ENCODE measurements at regions not wholly inside any gene's neighbourhood (a gene's known extent, or its start where the extent isn't known, plus 50 kb on each side); places are given as distances from the start of the nearest gene placed in this dataset.
A peak's percentile ranks its signal among the peaks of the same experiment; 100 is the strongest.

DNA sequence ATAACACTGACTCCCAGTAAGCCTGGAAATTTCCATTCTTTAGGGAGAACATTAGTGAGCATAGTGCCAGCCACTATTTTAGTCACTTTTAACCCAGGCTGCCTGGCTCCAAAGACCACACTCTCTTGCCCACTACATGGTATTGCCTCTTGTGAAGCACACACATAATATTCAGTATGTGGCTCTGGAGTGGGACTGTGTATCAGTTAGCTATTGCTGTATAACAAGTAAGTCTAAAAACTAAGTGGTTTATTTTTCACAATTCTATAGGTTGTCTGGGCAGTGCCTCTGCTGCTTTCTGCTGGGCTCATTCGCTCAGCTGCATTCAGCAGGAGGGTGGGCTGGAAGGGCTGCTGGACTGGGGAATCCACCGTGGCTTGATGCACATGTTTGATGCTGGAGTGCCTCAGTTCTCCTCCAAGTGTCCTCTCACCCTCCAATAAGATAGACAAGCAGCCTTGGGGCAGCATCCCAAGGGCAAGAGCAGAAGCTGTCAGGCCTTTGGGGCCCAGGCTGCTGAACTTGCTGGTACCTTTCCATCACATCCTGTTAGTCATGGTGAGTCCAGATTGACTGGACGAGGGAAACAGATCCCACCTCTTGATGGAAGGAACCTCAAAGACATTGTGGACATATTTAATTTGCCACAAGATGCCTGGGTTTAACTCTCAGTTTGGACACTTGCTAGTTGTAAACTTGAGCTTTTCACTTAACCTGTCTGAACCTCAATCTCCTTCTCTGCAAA is 66.6 kb upstream of the TLE3 start:
- no peak for DNase-seq

DNA sequence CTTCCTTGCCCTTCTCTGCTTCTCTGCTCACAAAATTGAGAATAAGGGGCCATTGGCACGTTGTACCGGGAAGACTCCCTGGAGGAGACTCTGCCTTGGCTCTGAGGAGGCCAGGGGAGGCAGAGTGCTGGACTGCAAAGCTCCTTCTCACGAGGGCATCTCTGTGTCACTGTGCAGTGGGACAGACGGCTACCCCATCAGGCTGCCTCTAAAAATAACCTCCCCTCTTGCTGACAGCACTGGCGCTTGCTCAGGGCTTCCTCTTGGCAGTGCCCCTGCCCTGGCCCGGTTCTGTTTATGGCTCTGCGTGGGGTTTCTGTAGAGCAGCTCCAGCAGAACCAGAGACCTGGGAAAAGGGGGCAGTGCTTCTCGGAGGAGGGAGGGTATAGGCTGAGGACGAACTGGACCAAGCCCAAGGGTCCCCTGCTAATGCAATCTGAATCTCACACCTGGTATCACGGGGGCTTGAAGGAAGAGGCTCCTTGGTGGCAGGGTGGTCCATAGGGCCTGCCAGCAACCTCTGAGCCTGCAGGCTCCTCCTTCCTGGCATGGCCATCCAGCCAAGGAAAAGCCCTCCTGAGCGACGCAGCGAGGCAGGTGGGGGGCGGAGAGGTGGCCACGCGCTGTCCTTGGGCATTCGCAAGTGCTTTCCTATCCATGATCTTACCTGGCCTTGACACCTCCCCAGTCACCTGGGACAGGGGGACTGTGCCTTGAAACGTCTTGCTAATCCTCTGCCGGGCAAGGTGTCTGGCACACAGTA is 63.3 kb upstream of the TLE3 start:
- DNase-seq: no peak

DNA sequence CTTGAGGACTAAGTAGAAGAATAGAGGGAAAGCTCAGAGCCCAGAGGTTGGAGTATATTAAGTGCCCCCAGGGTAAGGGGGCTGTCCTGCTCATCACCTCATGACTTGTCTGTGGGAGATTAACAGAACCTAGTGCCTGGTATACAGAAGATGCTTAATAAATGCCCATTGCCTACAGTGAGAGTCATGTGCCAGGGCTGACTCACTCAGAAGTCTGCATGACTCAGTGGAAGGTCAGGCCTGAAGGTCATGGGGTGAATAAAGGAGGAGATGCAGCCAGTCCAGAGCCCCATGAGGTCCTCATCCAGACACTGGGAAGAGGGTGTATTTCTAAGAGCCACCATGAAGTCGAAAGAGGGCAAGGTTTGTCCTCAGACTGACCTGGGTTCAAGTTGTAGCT is 62.5 kb upstream of the TLE3 start:
- DNase-seq: no peak

- no peak for DNase-seq
These were observed 61.9 kb upstream of the TLE3 start for GRCh38 chr15:70159713-70160009.

DNA sequence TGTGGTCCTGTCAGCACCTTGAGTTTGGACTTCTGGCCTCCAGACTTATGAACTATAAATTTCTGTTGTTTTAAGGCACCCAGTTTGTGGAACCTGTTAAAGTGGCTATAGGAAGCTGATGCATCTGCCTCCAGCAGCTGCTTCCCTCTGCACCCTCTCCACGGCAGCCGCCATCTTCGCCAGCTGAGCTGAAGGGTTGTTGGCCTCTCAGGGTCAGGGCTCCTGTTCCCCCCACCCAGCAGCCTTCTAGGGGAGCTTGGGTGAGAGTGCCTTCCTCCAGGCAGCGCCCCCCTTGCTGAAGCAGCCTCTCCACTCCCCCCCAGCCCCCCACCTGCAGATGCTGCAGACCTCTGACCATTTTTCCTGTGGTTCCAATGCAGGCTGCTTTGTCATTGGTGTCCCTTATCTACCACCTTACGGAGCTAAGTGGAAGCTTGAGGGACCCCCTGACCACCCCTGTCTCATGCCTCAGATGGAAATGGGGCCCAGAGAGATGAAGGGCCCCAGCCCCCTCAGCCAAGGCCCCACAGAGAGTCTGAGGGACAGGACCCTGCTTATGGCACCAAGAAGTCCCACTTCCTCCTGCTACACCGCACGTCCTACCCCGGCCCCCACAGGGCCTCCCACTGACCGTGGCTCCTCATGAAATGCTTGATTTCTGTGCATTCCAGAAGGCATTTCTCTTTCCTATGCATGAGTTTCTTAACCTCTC is 61.4 kb upstream of the TLE3 start:
- DNase-seq: no peak

- DNase-seq: no peak
These were observed 60.7 kb upstream of the TLE3 start for GRCh38 chr15:70158309-70159000.

DNA sequence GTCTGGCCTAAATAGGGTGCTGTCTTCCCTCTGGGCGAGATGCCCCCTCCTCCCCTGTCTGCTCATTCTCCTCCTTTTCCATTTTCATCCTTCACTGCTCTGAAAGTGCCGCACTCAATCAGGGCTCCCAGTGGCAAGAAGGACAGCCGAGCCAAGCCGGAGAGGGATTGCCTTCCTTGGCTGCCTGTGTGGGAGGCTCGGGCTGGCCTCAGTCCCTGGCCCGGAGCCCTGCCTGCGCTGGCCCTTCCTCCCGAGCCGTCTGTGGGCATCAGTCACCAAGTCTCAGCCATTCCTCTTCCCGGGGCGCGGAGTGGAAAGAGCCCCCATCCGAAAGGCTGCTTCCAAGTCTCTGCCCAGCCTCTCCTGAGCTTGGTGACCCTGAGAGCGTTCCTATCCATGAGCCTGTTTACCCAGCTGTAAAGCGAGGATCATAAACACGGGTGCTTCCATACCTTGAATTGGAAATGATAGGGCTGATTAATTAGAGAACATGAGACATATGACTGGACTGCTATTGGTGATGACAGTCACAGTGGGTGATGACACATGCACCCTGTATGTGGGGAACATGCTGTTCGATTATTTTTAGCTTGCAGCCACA is 59.1 kb upstream of the TLE3 start:
- no peak for DNase-seq

GRCh38 chr15:70154718-70155347 is 57.1 kb upstream of the TLE3 start:
- DNase-seq: no peak

- DNase-seq: peak in 1 of 2 donors; percentile 47
These were observed 56.4 kb upstream of the TLE3 start for GRCh38 chr15:70153921-70154717.

- no peak for DNase-seq
These were observed 54.4 kb upstream of the TLE3 start for GRCh38 chr15:70152070-70152480.

- DNase-seq: no peak
These were observed 53.7 kb upstream of the TLE3 start for GRCh38 chr15:70151462-70151861.

- DNase-seq: no peak
These were observed 53.3 kb upstream of the TLE3 start for GRCh38 chr15:70151003-70151402.

GRCh38 chr15:70150405-70150747 is 52.7 kb upstream of the TLE3 start:
- no peak for DNase-seq

DNA sequence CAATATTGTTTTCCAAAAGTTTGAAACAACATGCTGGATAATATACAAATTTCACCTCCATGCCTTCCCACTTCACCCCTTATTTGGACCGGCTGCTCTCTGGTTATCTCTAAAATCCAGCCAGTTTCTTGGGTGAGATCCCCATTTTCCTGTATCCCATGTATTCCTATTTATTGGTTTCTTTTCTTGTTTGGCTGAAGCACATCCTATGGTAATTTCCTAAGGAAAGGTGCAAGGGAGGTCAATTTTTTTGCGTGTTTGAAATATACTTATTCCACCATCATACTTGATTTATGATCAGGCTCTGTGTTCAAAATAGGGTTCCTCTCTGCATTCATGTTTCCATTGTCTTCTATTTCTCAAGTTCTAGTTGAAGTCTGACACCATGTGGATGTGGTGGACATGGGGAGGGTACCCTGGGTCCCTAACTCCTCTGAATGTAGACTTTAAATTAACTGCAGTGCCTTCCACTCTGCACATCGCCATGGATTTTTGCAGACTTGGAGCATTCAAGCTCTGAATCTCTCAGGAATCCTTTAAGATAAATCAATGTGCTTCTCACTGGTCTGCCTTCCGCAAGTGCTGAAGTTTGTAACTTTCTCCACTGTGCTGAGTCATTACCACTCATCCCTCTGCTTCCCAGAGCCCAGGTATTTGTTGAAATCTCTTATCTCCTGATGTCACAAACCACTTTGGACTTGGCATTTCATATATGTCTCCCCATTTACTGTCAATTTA is 52.1 kb upstream of the TLE3 start:
- no peak for DNase-seq

DNA sequence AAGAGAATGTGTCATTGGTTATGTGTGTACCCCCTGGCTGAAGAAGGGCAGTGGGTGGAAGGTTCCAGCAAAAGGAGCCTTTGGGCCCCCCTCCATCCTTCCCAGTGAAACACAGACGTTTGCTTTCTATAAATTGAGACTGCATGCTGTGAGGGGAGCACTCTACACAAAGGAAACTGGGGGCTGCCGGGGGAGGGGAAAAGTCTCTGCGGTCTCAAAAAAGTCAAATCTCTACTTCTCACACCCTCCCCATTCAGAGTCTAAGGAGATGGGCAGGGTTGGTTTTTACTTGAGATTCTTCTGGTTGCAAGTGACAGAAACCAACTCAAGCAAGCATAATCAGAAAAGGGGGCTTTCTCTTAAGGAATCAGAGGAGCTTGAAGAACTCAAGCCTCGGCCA is 50.1 kb upstream of the TLE3 start:
- no peak for DNase-seq
